ENCODE measurements at regions not wholly inside any gene's neighbourhood (a gene's known extent, or its start where the extent isn't known, plus 50 kb on each side); places are given as distances from the start of the nearest gene placed in this dataset.

GRCh38 chr1:208767816-208768215, 523.6 kb upstream of the PLXNA2 start:
- TF ChIP-seq FOXP2 (optimal IDR thresholded peaks at IDR 0.05; ENCODE audit: borderline replicate concordance, extremely low read depth, extremely low read length, insufficient read depth) = no peak
- no peak for TF ChIP-seq TAF1 (IDR thresholded peaks at IDR 0.05; ENCODE audit: borderline replicate concordance, insufficient read depth, low read length)
- no peak for TF ChIP-seq POLR2AphosphoS5 (IDR thresholded peaks at IDR 0.05; ENCODE audit: low read depth, low read length)
- no peak for TF ChIP-seq REST (IDR thresholded peaks at IDR 0.05; ENCODE audit: insufficient read depth in 1 of 2, low read depth in 2 of 2, low read length in 2 of 2)

- TF ChIP-seq REST (IDR thresholded peaks at IDR 0.05; ENCODE audit: insufficient read depth in 1 of 2, low read depth in 2 of 2, low read length in 2 of 2) (no peak), TAF1 (IDR thresholded peaks at IDR 0.05; ENCODE audit: borderline replicate concordance, insufficient read depth, low read length) (no peak), SIN3A (IDR thresholded peaks at IDR 0.05; ENCODE audit: borderline replicate concordance, insufficient read depth, low read length) (no peak), FOXP2 (optimal IDR thresholded peaks at IDR 0.05; ENCODE audit: borderline replicate concordance, extremely low read depth, extremely low read length, insufficient read depth) (no peak), POLR2AphosphoS5 (IDR thresholded peaks at IDR 0.05; ENCODE audit: low read depth, low read length) (no peak)
Observed at GRCh38 chr1:208772891-208773290, 528.7 kb upstream of the PLXNA2 start.

- no peak for TF ChIP-seq TAF1 (IDR thresholded peaks at IDR 0.05; ENCODE audit: borderline replicate concordance, insufficient read depth, low read length)
- TF ChIP-seq SIN3A (IDR thresholded peaks at IDR 0.05; ENCODE audit: borderline replicate concordance, insufficient read depth, low read length) = no peak
- no peak for TF ChIP-seq POLR2AphosphoS5 (IDR thresholded peaks at IDR 0.05; ENCODE audit: low read depth, low read length)
- TF ChIP-seq REST (IDR thresholded peaks at IDR 0.05; ENCODE audit: insufficient read depth in 1 of 2, low read depth in 2 of 2, low read length in 2 of 2) = no peak
- TF ChIP-seq FOXP2 (optimal IDR thresholded peaks at IDR 0.05; ENCODE audit: borderline replicate concordance, extremely low read depth, extremely low read length, insufficient read depth) = no peak
Observed at GRCh38 chr1:208775841-208776240, 531.7 kb upstream of the PLXNA2 start.

- TF ChIP-seq SIN3A (IDR thresholded peaks at IDR 0.05; ENCODE audit: borderline replicate concordance, insufficient read depth, low read length) = no peak
- no peak for TF ChIP-seq REST (IDR thresholded peaks at IDR 0.05; ENCODE audit: insufficient read depth in 1 of 2, low read depth in 2 of 2, low read length in 2 of 2)
- TF ChIP-seq POLR2AphosphoS5 (IDR thresholded peaks at IDR 0.05; ENCODE audit: low read depth, low read length) = no peak
- TF ChIP-seq FOXP2 (optimal IDR thresholded peaks at IDR 0.05; ENCODE audit: borderline replicate concordance, extremely low read depth, extremely low read length, insufficient read depth) = no peak
- no peak for TF ChIP-seq TAF1 (IDR thresholded peaks at IDR 0.05; ENCODE audit: borderline replicate concordance, insufficient read depth, low read length)
Observed at GRCh38 chr1:208778417-208778816, 534.2 kb upstream of the PLXNA2 start.

Measured in PFSK-1 (cell line).